ENCODE measurements at regions not wholly inside any gene's neighbourhood (a gene's known extent, or its start where the extent isn't known, plus 50 kb on each side); places are given as distances from the start of the nearest gene placed in this dataset.

DNA sequence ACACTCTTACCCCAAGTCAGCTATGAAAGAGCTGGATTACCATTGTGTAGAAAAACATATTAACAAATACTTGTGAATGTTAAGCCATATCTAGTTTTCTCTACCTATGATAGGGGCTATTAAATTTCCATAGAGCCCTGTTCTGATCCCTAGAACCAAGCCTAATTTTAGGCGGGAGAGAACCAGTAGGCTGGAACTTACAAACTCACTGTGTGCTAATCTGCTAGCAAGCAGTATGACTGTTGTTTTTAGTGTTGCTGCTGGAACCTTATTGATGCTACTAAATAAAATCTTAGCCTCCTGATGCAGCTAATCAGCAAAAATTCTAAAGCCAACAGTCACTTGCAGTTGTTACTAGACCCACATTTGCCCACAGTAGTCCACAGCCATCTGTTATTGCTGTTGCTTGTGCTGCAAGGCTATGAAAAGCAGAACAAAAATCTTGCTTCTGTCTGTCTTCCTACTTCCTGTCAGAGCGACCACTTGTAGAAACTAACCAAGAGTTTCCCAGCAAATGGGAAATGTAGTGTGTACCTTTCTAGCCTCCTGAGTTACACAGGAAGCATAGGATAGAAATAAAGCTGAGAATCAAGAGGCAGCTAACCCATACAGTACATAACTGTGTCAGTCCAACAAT lies 368.4 kb downstream of the ARL4A start:
- TF ChIP-seq, protein P1, sequence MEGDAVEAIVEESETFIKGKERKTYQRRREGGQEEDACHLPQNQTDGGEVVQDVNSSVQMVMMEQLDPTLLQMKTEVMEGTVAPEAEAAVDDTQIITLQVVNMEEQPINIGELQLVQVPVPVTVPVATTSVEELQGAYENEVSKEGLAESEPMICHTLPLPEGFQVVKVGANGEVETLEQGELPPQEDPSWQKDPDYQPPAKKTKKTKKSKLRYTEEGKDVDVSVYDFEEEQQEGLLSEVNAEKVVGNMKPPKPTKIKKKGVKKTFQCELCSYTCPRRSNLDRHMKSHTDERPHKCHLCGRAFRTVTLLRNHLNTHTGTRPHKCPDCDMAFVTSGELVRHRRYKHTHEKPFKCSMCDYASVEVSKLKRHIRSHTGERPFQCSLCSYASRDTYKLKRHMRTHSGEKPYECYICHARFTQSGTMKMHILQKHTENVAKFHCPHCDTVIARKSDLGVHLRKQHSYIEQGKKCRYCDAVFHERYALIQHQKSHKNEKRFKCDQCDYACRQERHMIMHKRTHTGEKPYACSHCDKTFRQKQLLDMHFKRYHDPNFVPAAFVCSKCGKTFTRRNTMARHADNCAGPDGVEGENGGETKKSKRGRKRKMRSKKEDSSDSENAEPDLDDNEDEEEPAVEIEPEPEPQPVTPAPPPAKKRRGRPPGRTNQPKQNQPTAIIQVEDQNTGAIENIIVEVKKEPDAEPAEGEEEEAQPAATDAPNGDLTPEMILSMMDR (IDR thresholded peaks at IDR 0.05; ENCODE audit: extremely low read depth in 1 of 2, insufficient read depth in 1 of 2, low read depth in 1 of 2, low read length in 2 of 2) = no peak
- TF ChIP-seq FOS (IDR thresholded peaks at IDR 0.05; ENCODE audit: borderline replicate concordance, insufficient read depth, low read length) (no peak), POLR2AphosphoS5 (IDR thresholded peaks at IDR 0.05; ENCODE audit: insufficient read depth, low read depth, low read length) (no peak), MYC (IDR thresholded peaks at IDR 0.05; ENCODE audit: low read depth, low read length) (no peak), GATA2 (IDR thresholded peaks at IDR 0.05; ENCODE audit: insufficient read depth, insufficient read length, low read depth, low read length) (no peak)

Data from endothelial cell of umbilical vein (primary cell).